B cell (primary cell): ENCODE measurements at regions not wholly inside any gene's neighbourhood (a gene's known extent, or its start where the extent isn't known, plus 50 kb on each side); places are given as distances from the start of the nearest gene placed in this dataset.

Experiments
- ATAC-seq: fragments of 200-7000 bp; cut with Tn5 transposase; one replicate; pipeline ENCODE4 v1.10.0; 2021; ENCODE audit warnings: low read depth, mild to moderate bottlenecking, moderate number of reproducible peaks, moderate library complexity
- CTCF ChIA-PET: fragments of 350-600 bp; sonication (Branson Sonifier 250); formaldehyde crosslinking; loops from one replicate; lab custom pipeline; 2021; ENCODE audit warnings: antibody characterized with exemption, inconsistent platforms; lab: Charles Lee
- POLR2A ChIA-PET: fragments of 350-600 bp; sonication (Branson Sonifier 250); formaldehyde crosslinking; loops from one replicate; lab custom pipeline; 2021; ENCODE audit warnings: antibody characterized with exemption; lab: Charles Lee
- DNase-seq: peaks from one replicate; pipeline ENCODE4 v3.0.0; 2013
- H2AFZ ChIP-seq: 2 replicates; pipeline ENCODE4 v1.6.1; 2012; ENCODE audit warnings: mild to moderate bottlenecking, low read depth, low read length; ENCODE audit not compliant: insufficient read depth, poor library complexity, severe bottlenecking
- H3K27ac ChIP-seq, 2 donors: 1 replicate in 1 of 2; 2 replicates in 1 of 2; pipeline ENCODE4 v1.5.1; 2012 to 2013; ENCODE audit warnings: low read length in 2 of 2, mild to moderate bottlenecking in 2 of 2, moderate library complexity in 1 of 2
- H3K27me3 ChIP-seq, 4 experiments: fragments of 200-600 bp in 1 of 4; sonication (generic) in 1 of 4; replicated peaks in 1 of 4; 1 replicate in 2 of 4; 2 replicates in 2 of 4; pipeline versions ENCODE4 v1.6.1 to v1.7.0; 2013 to 2016; ENCODE audit warnings: low read length in 3 of 4, mild to moderate bottlenecking in 2 of 4, mixed read lengths in 1 of 4, moderate library complexity in 1 of 4; ENCODE audit not compliant: insufficient read depth in 4 of 4, control insufficient read depth in 3 of 4; ENCODE audit errors: control extremely low read depth in 1 of 4
- H3K36me3 ChIP-seq, 2 experiments: replicated peaks in 1 of 2; 1 replicate in 1 of 2; 2 replicates in 1 of 2; pipeline versions ENCODE4 v1.6.1 to v1.7.1; 2013; ENCODE audit warnings: low read length in 1 of 2; ENCODE audit not compliant: insufficient read depth in 2 of 2, control insufficient read depth in 1 of 2; ENCODE audit errors: control extremely low read depth in 1 of 2, extremely low read depth in 1 of 2
- H3K4me1 ChIP-seq, 2 donors: fragments of 200-600 bp in 1 of 2; sonication (generic) in 1 of 2; 1 replicate in 1 of 2; 2 replicates in 1 of 2; pipeline versions ENCODE4 v1.5.1 to v1.6.1; 2013 to 2017; ENCODE audit warnings: low read length in 2 of 2; ENCODE audit not compliant: control insufficient read depth in 2 of 2, insufficient read depth in 2 of 2
- H3K4me2 ChIP-seq: replicated peaks from 2 replicates; pipeline ENCODE3; 2012; ENCODE audit warnings: mild to moderate bottlenecking, low read depth, low read length; ENCODE audit not compliant: poor library complexity, severe bottlenecking
- H3K4me3 ChIP-seq, 5 experiments: fragments of 200-600 bp in 1 of 5; sonication (generic) in 1 of 5; 1 replicate in 3 of 5; 2 replicates in 2 of 5; pipeline versions ENCODE4 v1.5.1 to v1.7.0; 2011 to 2016; ENCODE audit warnings: low read length in 4 of 5, mild to moderate bottlenecking in 4 of 5, low read depth in 2 of 5, control low read depth in 1 of 5, moderate library complexity in 1 of 5; ENCODE audit not compliant: insufficient read depth in 1 of 5; ENCODE audit errors: control extremely low read depth in 1 of 5, extremely low read depth in 1 of 5
- H3K79me2 ChIP-seq: fragments of 200-600 bp; sonication (generic); one replicate; pipeline ENCODE4 v1.6.0; 2016; ENCODE audit warnings: low read length; ENCODE audit not compliant: control insufficient read depth, insufficient read depth
- H3K9ac ChIP-seq: fragments of 200-600 bp; sonication (generic); 2 replicates; pipeline ENCODE4 v1.6.1; 2017; ENCODE audit warnings: mild to moderate bottlenecking, low read length, moderate library complexity
- H3K9me3 ChIP-seq, 3 donors: one replicate each; pipeline versions ENCODE4 v1.6.1 to v1.7.1; 2013; ENCODE audit warnings: low read length in 2 of 3; ENCODE audit not compliant: control insufficient read depth in 2 of 3, insufficient read depth in 1 of 3; ENCODE audit errors: control extremely low read depth in 1 of 3
- H4K20me1 ChIP-seq: 2 replicates; pipeline ENCODE4 v1.6.0; 2012; ENCODE audit warnings: mild to moderate bottlenecking, low read length; ENCODE audit not compliant: insufficient read depth, control insufficient read depth, poor library complexity, severe bottlenecking
- H3K27ac Mint-ChIP-seq: one replicate; pipeline ENCODE4 v1.8.0; 2021; ENCODE audit warnings: mixed read lengths
- H3K27me3 Mint-ChIP-seq: one replicate; pipeline ENCODE4 v1.8.0; 2021; ENCODE audit warnings: mixed read lengths
- H3K4me1 Mint-ChIP-seq: one replicate; pipeline ENCODE4 v1.8.0; 2021; ENCODE audit warnings: mixed read lengths
- H3K4me3 Mint-ChIP-seq: one replicate; pipeline ENCODE4 v1.8.0; 2021; ENCODE audit warnings: mixed read lengths
- H3K9me3 Mint-ChIP-seq: one replicate; pipeline ENCODE4 v1.8.0; 2022; ENCODE audit warnings: mixed read lengths; ENCODE audit not compliant: insufficient read depth
- CTCF ChIP-seq: fragments of 200-600 bp; IDR thresholded peaks from one replicate; pipeline ENCODE4 v1.8.0; 2022; ENCODE audit warnings: antibody characterized with exemption, mild to moderate bottlenecking
- EZH2 ChIP-seq: IDR thresholded peaks from 2 replicates; pipeline ENCODE4 v1.6.1; 2012; ENCODE audit warnings: borderline replicate concordance, low read depth, mild to moderate bottlenecking, moderate library complexity, low read length; ENCODE audit not compliant: insufficient read depth, poor library complexity, severe bottlenecking
- WGBS: methylation state at CpG from one replicate; pipeline ENCODE4 v1.1.5; 2013; ENCODE audit warnings: missing lambda C conversion rate; ENCODE audit not compliant: insufficient coverage; 5-methylcytosine and 5-hydroxymethylcytosine counted together
- intact Hi-C: fragments of 100-400 bp; cut with micrococcal nuclease; formaldehyde crosslinking; loops from one replicate; pipeline ENCODE4 v1.10.0; 2022

GRCh38 chr15:96406701-96407100 is 76.2 kb downstream of the NR2F2 start:
- H3K4me3 ChIP-seq, result no peak overlapping the region
- no peak for ATAC-seq
- peaks cover 0 to 34% (median 20%) of the 10 kb centered on the region in 4 experiments for H3K27me3 ChIP-seq
- H3K27me3 Mint-ChIP-seq, result peaks cover 34% of the 10 kb centered on the region
- WGBS, result 72% methylated on average over 3 of the region's 7 CpGs
- no peaks in the 10 kb centered on the region for H3K36me3 ChIP-seq
- no peak for DNase-seq
- H3K79me2 ChIP-seq, result no peaks in the 10 kb centered on the region
- peaks cover 0 to 20% (median 0%) of the 10 kb centered on the region in 3 donors for H3K9me3 ChIP-seq
- H3K4me1 ChIP-seq, result no peaks in the 10 kb centered on the region
- ChIA-PET CTCF (no interaction called here), POLR2A (no interaction called here)
- intact Hi-C loops, result no loop called here
- H3K4me1 Mint-ChIP-seq, result no peaks in the 10 kb centered on the region
- no peak overlapping the region for H2AFZ ChIP-seq
- no peak overlapping the region for H3K4me2 ChIP-seq
- H3K9me3 Mint-ChIP-seq, result no peaks in the 10 kb centered on the region
- H3K4me3 Mint-ChIP-seq, result no peak overlapping the region
- no peak overlapping the region for H3K27ac ChIP-seq
- no peak overlapping the region for H3K9ac ChIP-seq
- H4K20me1 ChIP-seq, result no peaks in the 10 kb centered on the region
- no peak overlapping the region for H3K27ac Mint-ChIP-seq
- TF ChIP-seq CTCF (no peak), EZH2 (no peak)

GRCh38 chr15:96407482-96407881 is 77.0 kb downstream of the NR2F2 start:
- no peak for TF ChIP-seq CTCF
- TF ChIP-seq EZH2, result no peak
- 100% methylated on average over 1 of the region's 2 CpGs for WGBS
- Histone ChIP-seq H3K27ac (no peak overlapping the region), H3K4me2 (no peak overlapping the region), H3K9ac (no peak overlapping the region), H3K9me3 (peaks cover 0 to 20% (median 0%) of the 10 kb centered on the region in 3 donors), H3K4me3 (no peak overlapping the region), H2AFZ (no peak overlapping the region), H3K36me3 (no peaks in the 10 kb centered on the region), H3K4me1 (no peaks in the 10 kb centered on the region), H4K20me1 (no peaks in the 10 kb centered on the region), H3K27me3 (peaks cover 0 to 34% (median 22%) of the 10 kb centered on the region in 4 experiments), H3K79me2 (no peaks in the 10 kb centered on the region)
- peaks cover 41% of the 10 kb centered on the region for H3K27me3 Mint-ChIP-seq
- intact Hi-C loops, result no loop called here
- ChIA-PET POLR2A (no interaction called here), CTCF (no interaction called here)
- H3K9me3 Mint-ChIP-seq, result no peaks in the 10 kb centered on the region
- H3K4me1 Mint-ChIP-seq, result no peaks in the 10 kb centered on the region
- DNase-seq (no peak), ATAC-seq (no peak)
- H3K4me3 Mint-ChIP-seq, result no peak overlapping the region
- H3K27ac Mint-ChIP-seq, result no peak overlapping the region
